GM12874 (cell line): ENCODE measurements at regions not wholly inside any gene's neighbourhood (a gene's known extent, or its start where the extent isn't known, plus 50 kb on each side); places are given as distances from the start of the nearest gene placed in this dataset.

Experiments
- TF ChIP-seq, protein P1 (sequence below): IDR thresholded peaks from 2 replicates; pipeline ENCODE4 v1.5.1; 2011; ENCODE audit warnings: low read depth, mild to moderate bottlenecking, control low read depth, low read length, moderate library complexity; ENCODE audit not compliant: insufficient read depth

DNA sequence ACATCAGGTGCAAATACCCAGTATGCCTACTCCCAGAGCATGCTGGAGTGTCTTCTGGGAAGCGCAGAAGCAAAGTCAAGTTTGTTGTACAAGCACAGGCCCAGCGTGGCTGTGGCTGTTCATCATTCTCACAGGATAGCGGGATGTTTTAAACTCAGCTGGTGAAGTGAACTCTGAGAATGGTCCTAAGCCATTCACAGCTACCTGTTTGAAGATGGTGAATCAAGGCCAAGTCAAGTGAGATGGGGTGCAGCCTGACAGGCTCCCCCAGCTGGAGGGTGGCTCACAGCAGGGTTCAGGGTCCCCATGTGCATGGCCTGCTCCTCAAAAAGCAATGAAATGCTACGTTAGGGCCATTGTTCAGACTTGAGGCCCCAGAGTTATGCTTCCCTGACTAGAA lies 304.7 kb upstream of the FOXQ1 start:
- TF ChIP-seq, protein P1, sequence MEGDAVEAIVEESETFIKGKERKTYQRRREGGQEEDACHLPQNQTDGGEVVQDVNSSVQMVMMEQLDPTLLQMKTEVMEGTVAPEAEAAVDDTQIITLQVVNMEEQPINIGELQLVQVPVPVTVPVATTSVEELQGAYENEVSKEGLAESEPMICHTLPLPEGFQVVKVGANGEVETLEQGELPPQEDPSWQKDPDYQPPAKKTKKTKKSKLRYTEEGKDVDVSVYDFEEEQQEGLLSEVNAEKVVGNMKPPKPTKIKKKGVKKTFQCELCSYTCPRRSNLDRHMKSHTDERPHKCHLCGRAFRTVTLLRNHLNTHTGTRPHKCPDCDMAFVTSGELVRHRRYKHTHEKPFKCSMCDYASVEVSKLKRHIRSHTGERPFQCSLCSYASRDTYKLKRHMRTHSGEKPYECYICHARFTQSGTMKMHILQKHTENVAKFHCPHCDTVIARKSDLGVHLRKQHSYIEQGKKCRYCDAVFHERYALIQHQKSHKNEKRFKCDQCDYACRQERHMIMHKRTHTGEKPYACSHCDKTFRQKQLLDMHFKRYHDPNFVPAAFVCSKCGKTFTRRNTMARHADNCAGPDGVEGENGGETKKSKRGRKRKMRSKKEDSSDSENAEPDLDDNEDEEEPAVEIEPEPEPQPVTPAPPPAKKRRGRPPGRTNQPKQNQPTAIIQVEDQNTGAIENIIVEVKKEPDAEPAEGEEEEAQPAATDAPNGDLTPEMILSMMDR: no peak

DNA sequence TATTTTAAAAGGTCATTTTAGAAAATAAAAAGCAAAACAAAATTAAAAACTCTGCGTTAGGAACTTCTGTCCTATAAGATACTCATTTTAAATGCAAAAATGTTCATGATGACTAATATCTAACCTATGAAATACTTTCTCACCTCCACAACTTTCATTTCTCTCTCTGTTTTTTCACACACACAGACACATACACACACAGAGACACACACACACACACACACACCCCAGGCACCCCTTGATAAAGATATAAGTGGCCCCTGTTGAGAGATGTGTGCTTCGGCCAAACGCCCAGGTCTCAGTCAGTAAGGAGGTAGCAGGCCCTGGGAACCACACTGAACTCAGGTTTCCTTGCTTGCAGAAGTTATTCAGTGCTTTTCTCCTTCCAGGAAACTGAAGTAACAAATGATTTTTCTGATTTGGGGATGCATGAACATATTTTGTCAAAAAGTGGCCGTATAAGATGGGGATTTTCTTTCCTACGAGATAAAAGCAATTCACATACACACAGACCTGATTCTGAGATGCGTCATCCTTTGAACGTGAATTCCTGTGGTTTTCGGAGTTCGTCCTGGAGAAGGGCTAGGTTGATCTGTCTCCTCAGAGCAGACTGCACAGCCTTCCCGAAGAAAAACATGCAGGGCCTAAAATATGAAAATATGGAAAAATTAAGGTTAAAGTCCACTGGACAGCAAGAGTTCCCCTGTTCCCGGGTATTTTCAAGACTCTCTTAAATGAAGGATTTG lies 306.8 kb upstream of the FOXQ1 start:
- TF ChIP-seq, protein P1: no peak

DNA sequence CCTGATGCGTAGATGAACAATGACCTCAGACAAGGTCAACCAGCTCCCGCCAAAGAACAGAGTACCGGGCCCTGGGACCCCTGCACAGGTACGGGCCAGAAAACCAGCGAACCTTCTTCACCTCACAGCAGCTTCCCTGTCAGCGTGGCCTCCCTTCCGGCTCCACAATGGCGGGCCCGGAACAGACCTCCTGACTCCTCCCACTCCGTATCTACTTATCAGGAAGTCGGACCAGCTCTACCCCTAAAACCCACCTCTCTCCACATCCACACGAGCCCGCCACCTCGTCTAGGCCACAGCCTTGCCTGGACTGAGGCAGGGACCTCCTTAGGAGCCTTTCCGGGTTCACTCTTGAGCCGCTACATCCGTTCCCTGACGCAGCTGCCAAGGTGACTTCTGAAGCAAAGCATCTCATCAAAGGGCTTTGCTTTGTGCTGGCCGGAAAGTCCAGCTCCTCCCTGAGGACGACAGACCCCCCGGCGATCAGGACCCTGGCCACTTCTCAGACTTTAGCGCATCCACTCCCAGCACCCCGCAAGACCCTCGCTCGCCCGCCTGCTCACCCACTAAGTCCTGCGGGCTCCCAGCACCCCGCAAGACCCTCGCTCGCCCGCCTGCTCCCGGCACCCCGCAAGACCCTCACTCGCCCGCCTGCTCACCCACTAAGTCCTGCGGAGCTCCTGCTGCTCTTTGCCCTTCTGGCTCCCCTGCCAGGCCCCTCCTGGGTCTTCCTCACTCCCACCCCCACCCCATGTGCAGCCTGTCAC lies 308.3 kb upstream of the FOXQ1 start:
- TF ChIP-seq, protein P1: no peak

DNA sequence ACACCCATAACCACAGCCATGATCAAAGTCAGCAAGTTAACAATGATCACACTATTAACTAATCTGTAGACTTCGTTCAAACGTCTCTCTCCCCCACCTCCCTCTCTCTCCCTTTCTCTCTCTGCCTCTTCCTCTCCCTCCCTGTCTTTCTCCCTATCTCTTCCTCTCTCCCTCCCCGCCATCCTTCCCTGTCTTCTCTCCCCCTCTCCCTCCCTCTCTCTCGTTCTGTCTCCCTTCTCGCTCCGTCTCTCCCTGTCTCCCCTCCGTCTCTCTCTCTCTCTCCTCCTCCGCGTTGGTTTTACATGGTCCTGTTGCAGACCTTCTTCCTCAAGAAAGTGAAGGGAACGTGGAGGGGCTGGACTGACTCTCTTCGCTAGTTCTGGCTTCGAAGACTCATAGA lies 308.9 kb upstream of the FOXQ1 start:
- TF ChIP-seq, protein P1: no peak

DNA sequence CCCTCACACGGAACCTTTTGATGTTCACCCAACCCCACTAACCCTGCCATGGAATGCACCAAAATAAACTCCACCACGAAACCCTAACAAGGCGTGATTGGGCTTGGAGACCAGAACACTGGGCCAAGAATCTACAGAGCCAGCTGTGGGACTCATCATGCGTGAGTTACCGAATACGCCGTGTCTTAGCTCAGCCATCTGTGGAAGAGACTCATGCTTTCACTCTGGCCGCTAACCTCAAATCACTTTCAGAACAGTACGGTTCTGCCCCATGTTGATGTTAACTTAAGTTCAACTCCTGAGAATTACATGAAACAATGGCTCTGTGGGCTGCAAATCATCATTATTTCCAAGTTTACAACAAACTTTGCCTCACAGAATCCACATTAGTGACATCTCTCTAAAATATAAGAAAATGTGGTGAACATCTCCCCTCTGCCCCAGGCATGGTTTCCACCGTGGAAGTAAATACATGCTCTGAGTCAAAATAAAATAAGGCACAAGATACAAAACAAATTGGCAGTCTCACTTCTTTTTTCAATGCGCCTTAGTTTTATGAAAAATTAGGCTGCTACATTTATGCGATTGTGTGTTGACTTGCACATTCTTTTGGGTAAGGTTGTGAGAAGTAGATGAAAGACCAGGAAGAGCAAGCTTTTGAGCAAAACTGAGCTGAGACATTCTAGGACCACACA lies 308.9 kb upstream of the EXOC2 start:
- TF ChIP-seq, protein P1: no peak

DNA sequence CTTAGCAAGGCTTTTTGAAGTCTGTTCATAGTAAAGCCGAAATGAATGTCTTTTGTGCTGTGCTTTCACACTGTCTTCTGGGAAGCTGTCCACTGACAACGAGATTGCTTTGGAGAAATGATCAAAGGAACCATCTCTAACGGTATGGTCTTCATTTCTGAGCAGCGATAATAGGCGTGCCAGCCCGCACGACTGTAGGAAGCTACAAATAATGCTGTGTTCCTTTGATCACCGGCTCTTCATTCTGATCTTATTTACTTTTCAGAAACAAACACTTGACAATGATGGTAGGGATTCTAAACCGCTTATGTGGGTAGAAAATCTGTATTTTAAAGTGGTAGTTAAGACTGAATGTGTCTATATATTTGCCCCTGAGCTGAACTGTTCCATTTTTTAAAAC lies 306.6 kb upstream of the EXOC2 start:
- TF ChIP-seq, protein P1: no peak

DNA sequence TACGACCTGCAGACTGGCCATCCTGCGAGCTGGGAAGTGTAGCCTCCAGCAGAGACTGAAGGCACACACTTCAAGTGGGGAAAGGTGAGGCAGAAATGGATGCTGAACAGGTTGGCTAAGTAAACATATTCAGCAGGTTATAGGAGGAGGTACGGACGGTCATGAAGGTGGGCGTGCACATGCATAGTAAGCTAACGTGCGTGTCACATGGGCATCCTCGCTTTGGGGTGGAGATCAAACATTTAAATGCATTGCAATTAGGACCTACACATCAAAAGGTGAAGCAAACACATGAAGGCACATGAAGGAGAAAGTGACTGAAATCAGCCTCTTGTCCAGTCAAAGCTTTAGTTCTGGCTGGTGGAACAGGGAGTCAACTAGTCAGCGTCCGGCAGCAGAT lies 305.6 kb upstream of the EXOC2 start:
- TF ChIP-seq, protein P1: no peak
